Trophoblast cell (in vitro differentiated cells and primary cell): ENCODE measurements at regions not wholly inside any gene's neighbourhood (a gene's known extent, or its start where the extent isn't known, plus 50 kb on each side); places are given as distances from the start of the nearest gene placed in this dataset.

Experiments
- DNase-seq, 2 donors: peaks; one replicate each; pipeline ENCODE4 v3.0.0-alpha.2; 2016
- H2AFZ ChIP-seq: 2 replicates; pipeline ENCODE4 v1.6.1; 2013; ENCODE audit warnings: low read length, moderate library complexity, mild to moderate bottlenecking; ENCODE audit not compliant: insufficient read depth, poor library complexity
- H2AK5ac ChIP-seq: 2 replicates; pipeline ENCODE4 v1.6.1; 2013; ENCODE audit warnings: mild to moderate bottlenecking, low read length
- H2BK120ac ChIP-seq: 2 replicates; pipeline ENCODE4 v1.6.1; 2013; ENCODE audit warnings: low read length, mild to moderate bottlenecking, moderate library complexity; ENCODE audit not compliant: insufficient read depth, poor library complexity
- H2BK12ac ChIP-seq: 2 replicates; pipeline ENCODE4 v1.6.1; 2013; ENCODE audit warnings: mild to moderate bottlenecking, low read length, moderate library complexity
- H2BK5ac ChIP-seq: 2 replicates; pipeline ENCODE4 v1.6.1; 2013; ENCODE audit warnings: low read length, low read depth, moderate library complexity, mild to moderate bottlenecking; ENCODE audit not compliant: poor library complexity
- H3K14ac ChIP-seq: 2 replicates; pipeline ENCODE4 v1.6.1; 2013; ENCODE audit warnings: mild to moderate bottlenecking, low read length
- H3K18ac ChIP-seq: 2 replicates; pipeline ENCODE4 v1.6.1; 2013; ENCODE audit warnings: mild to moderate bottlenecking, low read length
- H3K23ac ChIP-seq: 2 replicates; pipeline ENCODE4 v1.6.1; 2013; ENCODE audit warnings: low read length
- H3K27ac ChIP-seq: 2 replicates; pipeline ENCODE4 v1.5.1; 2013; ENCODE audit warnings: low read depth, mild to moderate bottlenecking, inconsistent platforms, low read length, moderate library complexity
- H3K27me3 ChIP-seq: 2 replicates; pipeline ENCODE4 v1.6.1; 2013; ENCODE audit warnings: inconsistent platforms, mild to moderate bottlenecking, low read length, moderate library complexity; ENCODE audit not compliant: insufficient read depth
- H3K36me3 ChIP-seq, 2 experiments: 1 replicate in 1 of 2; 2 replicates in 1 of 2; pipeline ENCODE4 v1.6.1; 2013; ENCODE audit warnings: low read length in 2 of 2, mild to moderate bottlenecking in 2 of 2, moderate library complexity in 1 of 2; ENCODE audit not compliant: insufficient read depth in 2 of 2, control insufficient read depth in 1 of 2
- H3K4ac ChIP-seq: 2 replicates; pipeline ENCODE4 v1.6.1; 2013; ENCODE audit warnings: low read depth, mild to moderate bottlenecking, low read length, moderate library complexity
- H3K4me1 ChIP-seq, 2 experiments: 1 replicate in 1 of 2; 2 replicates in 1 of 2; pipeline ENCODE4 v1.6.1; 2013; ENCODE audit warnings: low read length in 2 of 2, mild to moderate bottlenecking in 2 of 2, moderate library complexity in 1 of 2; ENCODE audit not compliant: insufficient read depth in 2 of 2, control insufficient read depth in 1 of 2
- H3K4me2 ChIP-seq: 2 replicates; pipeline ENCODE4 v1.6.1; 2013; ENCODE audit warnings: inconsistent platforms, mild to moderate bottlenecking, low read length, moderate library complexity
- H3K4me3 ChIP-seq: 2 replicates; pipeline ENCODE4 v1.5.1; 2013; ENCODE audit warnings: mild to moderate bottlenecking, low read depth, low read length, inconsistent platforms
- H3K79me1 ChIP-seq: one replicate; pipeline ENCODE4 v1.6.1; 2013; ENCODE audit warnings: low read length
- H3K79me2 ChIP-seq: 2 replicates; pipeline ENCODE4 v1.6.1; 2013; ENCODE audit warnings: low read length, mild to moderate bottlenecking; ENCODE audit not compliant: control insufficient read depth, insufficient read depth, poor library complexity
- H3K9ac ChIP-seq: 2 replicates; pipeline ENCODE4 v1.6.1; 2013; ENCODE audit warnings: mild to moderate bottlenecking, low read length
- H3K9me3 ChIP-seq: 2 replicates; pipeline ENCODE4 v1.6.1; 2013; ENCODE audit warnings: low read depth, mild to moderate bottlenecking, control low read depth, inconsistent platforms, low read length; ENCODE audit not compliant: insufficient read depth
- H4K12ac ChIP-seq: 2 replicates; pipeline ENCODE4 v1.6.1; 2013; ENCODE audit warnings: low read depth, mild to moderate bottlenecking, low read length, moderate library complexity
- H4K8ac ChIP-seq: 2 replicates; pipeline ENCODE4 v1.6.1; 2013; ENCODE audit warnings: low read depth, mild to moderate bottlenecking, low read length, moderate library complexity
- H4K91ac ChIP-seq: one replicate; pipeline ENCODE4 v1.6.1; 2013; ENCODE audit warnings: low read depth, mild to moderate bottlenecking, low read length, moderate library complexity
- WGBS: extraction: QIAGEN DNeasy Blood & Tissue Kit; methylation state at CpG from one replicate; pipeline ENCODE4 v1.1.7; 2013; ENCODE audit warnings: missing lambda C conversion rate; ENCODE audit not compliant: insufficient read length, insufficient coverage; ENCODE audit errors: extremely low coverage; 5-methylcytosine and 5-hydroxymethylcytosine counted together

- H2BK5ac ChIP-seq = no peak overlapping the region
- no peak overlapping the region for H2AK5ac ChIP-seq
- no peak overlapping the region for H3K23ac ChIP-seq
- no peak overlapping the region for H3K18ac ChIP-seq
- no peak overlapping the region for H4K8ac ChIP-seq
- no peaks in the 10 kb centered on the region for H3K36me3 ChIP-seq
- H3K4me3 ChIP-seq = no peak overlapping the region
- H2AFZ ChIP-seq = no peak overlapping the region
- H3K4me1 ChIP-seq = no peaks in the 10 kb centered on the region
- no peaks in the 10 kb centered on the region for H3K27me3 ChIP-seq
- no CpG with 5 or more reads among the region's 11 CpGs for WGBS
- no peaks in the 10 kb centered on the region for H3K79me2 ChIP-seq
- H3K14ac ChIP-seq = no peak overlapping the region
- DNase-seq = no peak
- no peak overlapping the region for H4K12ac ChIP-seq
- H3K4me2 ChIP-seq = no peak overlapping the region
- no peak overlapping the region for H2BK120ac ChIP-seq
- no peak overlapping the region for H3K9ac ChIP-seq
- no peak overlapping the region for H4K91ac ChIP-seq
- H3K9me3 ChIP-seq = peaks cover 12% of the 10 kb centered on the region
- no peaks in the 10 kb centered on the region for H3K79me1 ChIP-seq
- H3K4ac ChIP-seq = no peak overlapping the region
- no peak overlapping the region for H3K27ac ChIP-seq
- no peak overlapping the region for H2BK12ac ChIP-seq
Measured at GRCh38 chr11:134663506-134664313, 251.7 kb upstream of the B3GAT1 start.

- Histone ChIP-seq H3K14ac (no peak overlapping the region), H2AFZ (no peak overlapping the region), H3K4me1 (no peaks in the 10 kb centered on the region), H2BK12ac (no peak overlapping the region), H3K27ac (no peak overlapping the region), H2BK5ac (no peak overlapping the region), H3K23ac (no peak overlapping the region), H3K4ac (no peak overlapping the region), H3K36me3 (no peaks in the 10 kb centered on the region), H4K8ac (no peak overlapping the region), H4K91ac (no peak overlapping the region), H2AK5ac (no peak overlapping the region), H3K4me2 (no peak overlapping the region), H4K12ac (no peak overlapping the region), H3K9me3 (peaks cover 12% of the 10 kb centered on the region), H3K79me1 (no peaks in the 10 kb centered on the region), H3K18ac (no peak overlapping the region), H2BK120ac (no peak overlapping the region), H3K4me3 (no peak overlapping the region), H3K79me2 (no peaks in the 10 kb centered on the region), H3K9ac (no peak overlapping the region), H3K27me3 (no peaks in the 10 kb centered on the region)
- no peak for DNase-seq
- WGBS = no CpG with 5 or more reads among the region's 5 CpGs
Measured at GRCh38 chr11:134662629-134663360, 250.8 kb upstream of the B3GAT1 start.

GRCh38 chr11:134661660-134662059, 249.6 kb upstream of the B3GAT1 start:
- H4K91ac ChIP-seq = no peak overlapping the region
- H2BK120ac ChIP-seq = no peak overlapping the region
- H3K4me1 ChIP-seq = no peaks in the 10 kb centered on the region
- no peak overlapping the region for H4K12ac ChIP-seq
- no peak overlapping the region for H3K9ac ChIP-seq
- H3K14ac ChIP-seq = no peak overlapping the region
- no peaks in the 10 kb centered on the region for H3K79me2 ChIP-seq
- no CpG with 5 or more reads among the region's 5 CpGs for WGBS
- no peak overlapping the region for H3K23ac ChIP-seq
- no peak overlapping the region for H3K4me2 ChIP-seq
- no peaks in the 10 kb centered on the region for H3K27me3 ChIP-seq
- H2BK5ac ChIP-seq = no peak overlapping the region
- H3K4me3 ChIP-seq = no peak overlapping the region
- H2AK5ac ChIP-seq = no peak overlapping the region
- H3K18ac ChIP-seq = no peak overlapping the region
- no peak overlapping the region for H3K4ac ChIP-seq
- no peak overlapping the region for H2AFZ ChIP-seq
- no peak overlapping the region for H2BK12ac ChIP-seq
- no peak overlapping the region for H3K27ac ChIP-seq
- H3K36me3 ChIP-seq = no peaks in the 10 kb centered on the region
- no peaks in the 10 kb centered on the region for H3K79me1 ChIP-seq
- no peak overlapping the region for H4K8ac ChIP-seq
- H3K9me3 ChIP-seq = peaks cover 16% of the 10 kb centered on the region
- no peak for DNase-seq

- Histone ChIP-seq H2BK5ac (no peak overlapping the region), H3K79me2 (no peaks in the 10 kb centered on the region), H3K36me3 (no peaks in the 10 kb centered on the region), H3K4me2 (no peak overlapping the region), H3K4me1 (no peaks in the 10 kb centered on the region), H2AFZ (no peak overlapping the region), H3K27me3 (no peaks in the 10 kb centered on the region), H4K12ac (no peak overlapping the region), H3K23ac (no peak overlapping the region), H3K27ac (no peak overlapping the region), H3K18ac (no peak overlapping the region), H3K4ac (no peak overlapping the region), H3K4me3 (no peak overlapping the region), H2AK5ac (no peak overlapping the region), H2BK12ac (no peak overlapping the region), H4K8ac (no peak overlapping the region), H3K14ac (no peak overlapping the region), H3K9ac (no peak overlapping the region), H3K9me3 (peaks cover 16% of the 10 kb centered on the region), H4K91ac (no peak overlapping the region), H3K79me1 (no peaks in the 10 kb centered on the region), H2BK120ac (no peak overlapping the region)
- no peak for DNase-seq
- no CpG with 5 or more reads among the region's 1 CpG for WGBS
Measured at GRCh38 chr11:134660416-134660815, 248.4 kb upstream of the B3GAT1 start.
